ENCODE measurements at regions not wholly inside any gene's neighbourhood (a gene's known extent, or its start where the extent isn't known, plus 50 kb on each side); places are given as distances from the start of the nearest gene placed in this dataset.

GRCh38 chr11:80898910-80899309 lies 1458.1 kb upstream of the TENM4 start:
- no peak overlapping the region for H3K14ac ChIP-seq (ENCODE audit: insufficient read length)
- CTCF ChIA-PET (ENCODE audit: partially characterized antibody), result no interaction called here
- WGBS, 2 experiments (ENCODE audit: extremely low coverage in 1 of 2, insufficient coverage in 1 of 2, insufficient read length in 1 of 2, insufficient replicate concordance in 2 of 2, low coverage in 1 of 2, low lambda C conversion rate in 2 of 2, missing lambda C conversion rate in 1 of 2), result 92% methylated on average over 4 of the region's 4 CpGs; no CpG with 5 or more reads in 1 of the 2 experiments

More at GRCh38 chr11:80898910-80899309, 1458.1 kb upstream of the TENM4 start:
- Histone ChIP-seq H3K4me2 (ENCODE audit: insufficient read depth in 1 of 2, low read depth in 2 of 2, low read length in 2 of 2) (no peak overlapping the region), H2BK5ac (ENCODE audit: low read depth, low read length) (no peak overlapping the region), H3K36me3 (ENCODE audit: control insufficient read depth in 2 of 4, insufficient read depth in 4 of 4, low read length in 3 of 4) (no peaks in the 10 kb centered on the region; a peak in 1 of 8 replicates), H4K20me1 (replicated peaks in 1 of 2; ENCODE audit: control insufficient read depth in 1 of 2, insufficient read depth in 2 of 2, low read length in 2 of 2) (no peaks in the 10 kb centered on the region), H2BK120ac (replicated peaks; ENCODE audit: low read depth, low read length) (no peak overlapping the region), H2BK12ac (ENCODE audit: low read depth, low read length) (no peak overlapping the region), H3K4me1 (replicated peaks in 1 of 4; ENCODE audit: control insufficient read depth in 3 of 4, insufficient read depth in 4 of 4, low read length in 3 of 4) (no peaks in the 10 kb centered on the region), H3K79me2 (ENCODE audit: control insufficient read depth in 1 of 2, insufficient read depth in 2 of 2, low read length in 2 of 2) (no peaks in the 10 kb centered on the region), H3K27ac (ENCODE audit: low read depth, low read length) (no peak overlapping the region), H4K91ac (replicated peaks; ENCODE audit: insufficient read length, low read length) (no peak overlapping the region), H4K5ac (ENCODE audit: insufficient read length, low read depth, low read length) (no peak overlapping the region), H2AFZ (ENCODE audit: low read length) (no peak overlapping the region), H2BK15ac (ENCODE audit: low read length) (no peak overlapping the region), H3K9me3 (ENCODE audit: insufficient read depth in 2 of 2, low read depth in 1 of 2, low read length in 1 of 2) (no peaks in the 10 kb centered on the region), H3K4me3 (ENCODE audit: extremely low read depth in 1 of 4, insufficient read depth in 2 of 4, low read depth in 3 of 4, low read length in 4 of 4) (no peak overlapping the region), H3K27me3 (replicated peaks in 1 of 4; ENCODE audit: control insufficient read depth in 3 of 4, extremely low read depth in 1 of 4, insufficient read depth in 3 of 4, low read length in 3 of 4) (no peaks in the 10 kb centered on the region), H3K56ac (replicated peaks; ENCODE audit: insufficient read length, low read depth, low read length) (no peak overlapping the region), H4K8ac (ENCODE audit: extremely low read depth, insufficient read depth, low read length) (no peak overlapping the region), H3K9ac (replicated peaks in 1 of 4; ENCODE audit: extremely low read depth in 1 of 4, low read depth in 3 of 4, low read length in 3 of 4) (no peak overlapping the region), H3K23ac (ENCODE audit: insufficient read length) (no peak overlapping the region), H3K18ac (ENCODE audit: extremely low read depth, low read length) (no peak overlapping the region), H3K79me1 (ENCODE audit: low read depth, low read length) (no peaks in the 10 kb centered on the region), H3K23me2 (ENCODE audit: low read depth, low read length) (no peaks in the 10 kb centered on the region), H2BK20ac (ENCODE audit: low read length) (no peak overlapping the region), H3K4ac (replicated peaks; ENCODE audit: insufficient read length, low read depth, low read length) (no peak overlapping the region), H2AK5ac (ENCODE audit: low read depth, low read length) (no peak overlapping the region)
- no peak for FAIRE-seq
- no peak for DNase-seq (ENCODE audit: low read depth in 1 of 2, low spot score in 2 of 2)
- POLR2A ChIA-PET (ENCODE audit: partially characterized antibody), result no interaction called here
- TF ChIP-seq PHF8 (conservative IDR thresholded peaks at IDR 0.05; ENCODE audit: low read depth, low read length) (no peak), CTBP2 (IDR thresholded peaks at IDR 0.05; ENCODE audit: borderline replicate concordance, insufficient read depth, insufficient read length, low read length) (no peak), RFX5 (IDR thresholded peaks at IDR 0.05; ENCODE audit: borderline replicate concordance, low read depth, low read length) (no peak), BCL11A (IDR thresholded peaks at IDR 0.05; ENCODE audit: low read depth in 2 of 2, low read length in 2 of 2) (no peak), BACH1 (IDR thresholded peaks at IDR 0.05; ENCODE audit: low read length) (no peak), FOSL1 (IDR thresholded peaks at IDR 0.05; ENCODE audit: insufficient read depth, low read depth, low read length) (no peak), SIN3A (conservative IDR thresholded peaks at IDR 0.05 in 1 of 2, IDR thresholded peaks at IDR 0.05 in 1 of 2; ENCODE audit: low read depth in 1 of 2, low read length in 2 of 2) (no peak), JUND (IDR thresholded peaks at IDR 0.05; ENCODE audit: low read length) (no peak), SIX5 (IDR thresholded peaks at IDR 0.05; ENCODE audit: low read depth, low read length) (no peak), KDM1A (IDR thresholded peaks at IDR 0.05; ENCODE audit: borderline replicate concordance, low read length) (no peak), TAF7 (optimal IDR thresholded peaks at IDR 0.05; ENCODE audit: borderline replicate concordance, low read depth, low read length) (no peak), RBBP5 (IDR thresholded peaks at IDR 0.05; ENCODE audit: borderline replicate concordance, low read depth, low read length) (no peak), ASH2L (IDR thresholded peaks at IDR 0.05; ENCODE audit: low read length) (no peak), E2F6 (IDR thresholded peaks at IDR 0.05) (no peak)

Data from H1 (cell line).